ENCODE measurements at regions not wholly inside any gene's neighbourhood (a gene's known extent, or its start where the extent isn't known, plus 50 kb on each side); places are given as distances from the start of the nearest gene placed in this dataset.

GRCh38 chr12:127883013-127883412 is 384.0 kb upstream of the TMEM132C start:
- Histone ChIP-seq H3K27me3 (no peaks in the 10 kb centered on the region), H3K36me3 (no peaks in the 10 kb centered on the region), H3K9me3 (no peaks in the 10 kb centered on the region), H3K4me1 (no peaks in the 10 kb centered on the region), H3K27ac (replicated peaks in 1 of 4) (no peak overlapping the region), H3K4me3 (no peak overlapping the region)
- no peak for DNase-seq (ENCODE audit: extremely low spot score)
- intact Hi-C loops (cut with DNase I): no loop called here
- TF ChIP-seq CTCF (IDR thresholded peaks at IDR 0.05): no peak
- no peak for TF ChIP-seq EP300 (IDR thresholded peaks at IDR 0.05)
- no peak for TF ChIP-seq POLR2AphosphoS5 (IDR thresholded peaks at IDR 0.05)
- TF ChIP-seq POLR2A (IDR thresholded peaks at IDR 0.05; ENCODE audit: low read depth): no peak
- 76% methylated on average over 1 of the region's 1 CpG for WGBS

GRCh38 chr12:127885954-127886750 is 380.8 kb upstream of the TMEM132C start:
- Histone ChIP-seq H3K36me3 (no peaks in the 10 kb centered on the region), H3K9me3 (no peaks in the 10 kb centered on the region), H3K4me3 (no peak overlapping the region), H3K4me1 (peaks cover 0 to 14% (median 4%) of the 10 kb centered on the region in 4 donors), H3K27ac (replicated peaks in 1 of 4) (no peak overlapping the region), H3K27me3 (no peaks in the 10 kb centered on the region)
- intact Hi-C loops (cut with DNase I): no loop called here
- no peak for DNase-seq (ENCODE audit: extremely low spot score)
- TF ChIP-seq EP300 (IDR thresholded peaks at IDR 0.05) (no peak), POLR2A (IDR thresholded peaks at IDR 0.05; ENCODE audit: low read depth) (no peak), CTCF (IDR thresholded peaks at IDR 0.05) (no peak), POLR2AphosphoS5 (IDR thresholded peaks at IDR 0.05) (no peak)
- WGBS: 59% methylated on average over 5 of the region's 5 CpGs

DNA sequence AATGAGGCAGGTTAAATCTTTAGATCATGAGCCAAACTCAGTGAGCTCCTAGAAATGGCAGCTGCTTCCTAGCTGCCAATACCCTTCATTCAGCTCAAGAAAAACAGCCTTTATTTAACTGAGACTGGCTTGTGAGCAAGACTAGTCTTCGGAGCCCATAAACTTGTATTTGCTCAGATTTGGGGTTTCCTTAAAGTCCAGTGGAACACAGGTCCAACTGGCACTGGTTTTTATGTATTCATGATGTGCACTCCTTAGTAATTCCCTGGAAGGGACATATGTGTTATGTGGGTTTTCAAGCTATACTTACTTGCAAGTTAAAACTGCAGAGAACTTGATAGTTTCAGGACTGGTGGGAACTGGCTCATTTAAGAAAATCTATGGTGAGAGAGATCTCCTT is 380.1 kb upstream of the TMEM132C start:
- 83% methylated on average over 1 of the region's 1 CpG for WGBS
- no peak for TF ChIP-seq POLR2A (IDR thresholded peaks at IDR 0.05; ENCODE audit: low read depth)
- no peak for TF ChIP-seq EP300 (IDR thresholded peaks at IDR 0.05)
- TF ChIP-seq POLR2AphosphoS5 (IDR thresholded peaks at IDR 0.05): no peak
- TF ChIP-seq CTCF (IDR thresholded peaks at IDR 0.05): no peak
- intact Hi-C loops (cut with DNase I): no loop called here

GRCh38 chr12:127888943-127889719 is 377.8 kb upstream of the TMEM132C start:
- H3K36me3 ChIP-seq: no peaks in the 10 kb centered on the region
- H3K27ac ChIP-seq (replicated peaks in 1 of 4): peak overlapping the region in 2 of 4 donors; percentile 19 to 21
- 60% methylated on average over 4 of the region's 4 CpGs for WGBS
- peaks cover 0 to 14% (median 5%) of the 10 kb centered on the region in 4 donors for H3K4me1 ChIP-seq
- no peak overlapping the region for H3K4me3 ChIP-seq
- TF ChIP-seq POLR2A (IDR thresholded peaks at IDR 0.05; ENCODE audit: low read depth): no peak
- TF ChIP-seq POLR2AphosphoS5 (IDR thresholded peaks at IDR 0.05): peak in 1 of 2 donors; percentile 22
- no peaks in the 10 kb centered on the region for H3K9me3 ChIP-seq
- intact Hi-C loops (cut with DNase I): no loop called here
- DNase-seq (ENCODE audit: extremely low spot score): no peak
- no peaks in the 10 kb centered on the region for H3K27me3 ChIP-seq

More for the DNA sequence above, 380.1 kb upstream of the TMEM132C start:
- no peaks in the 10 kb centered on the region for H3K9me3 ChIP-seq
- no peak overlapping the region for H3K27ac ChIP-seq (replicated peaks in 1 of 4)
- DNase-seq (ENCODE audit: extremely low spot score): no peak
- H3K4me1 ChIP-seq: peaks cover 0 to 14% (median 4%) of the 10 kb centered on the region in 4 donors
- H3K4me3 ChIP-seq: no peak overlapping the region
- H3K27me3 ChIP-seq: no peaks in the 10 kb centered on the region
- H3K36me3 ChIP-seq: no peaks in the 10 kb centered on the region

GRCh38 chr12:127893895-127894609 is 372.9 kb upstream of the TMEM132C start:
- Histone ChIP-seq H3K27me3 (no peaks in the 10 kb centered on the region), H3K4me1 (peaks cover 0 to 7% (median 3%) of the 10 kb centered on the region in 4 donors), H3K36me3 (no peaks in the 10 kb centered on the region), H3K9me3 (no peaks in the 10 kb centered on the region), H3K27ac (replicated peaks in 1 of 4) (no peak overlapping the region), H3K4me3 (no peak overlapping the region)
- TF ChIP-seq CTCF (IDR thresholded peaks at IDR 0.05): peak in 1 of 3 experiments; percentile 32
- no peak for TF ChIP-seq EP300 (IDR thresholded peaks at IDR 0.05)
- 50% methylated on average over 8 of the region's 8 CpGs for WGBS
- DNase-seq (ENCODE audit: extremely low spot score): no peak
- intact Hi-C loops (cut with DNase I): no loop called here
